WTC11 (cell line): ENCODE measurements at regions not wholly inside any gene's neighbourhood (a gene's known extent, or its start where the extent isn't known, plus 50 kb on each side); places are given as distances from the start of the nearest gene placed in this dataset.

Experiments used
- CREB1 ChIP-seq: sonication (generic); formaldehyde crosslinking; IDR thresholded peaks from 2 replicates; pipeline ENCODE4 v1.8.0; 2023; ENCODE audit warnings: mild to moderate bottlenecking, missing genetic modification reagents
- FOXP1 ChIP-seq: sonication (generic); formaldehyde crosslinking; IDR thresholded peaks from 2 replicates; pipeline ENCODE4 v1.8.0; 2022; ENCODE audit warnings: missing genetic modification reagents, mild to moderate bottlenecking, moderate library complexity, borderline replicate concordance
- NR3C1 ChIP-seq: sonication (generic); formaldehyde crosslinking; conservative IDR thresholded peaks from 2 replicates; pipeline ENCODE4 v1.8.1; 2023; ENCODE audit warnings: low read depth, mild to moderate bottlenecking, missing genetic modification reagents
- ZNF416 ChIP-seq: fragments of 250-450 bp; sonication (Bioruptor Pico); IDR thresholded peaks from 2 replicates; pipeline ENCODE4 v1.9.0; 2021; ENCODE audit warnings: mild to moderate bottlenecking, inconsistent platforms
- TF ChIP-seq, protein P1 (sequence below): fragments of 200-600 bp; IDR thresholded peaks from 2 replicates; pipeline ENCODE4 v1.8.0; 2022; ENCODE audit warnings: antibody characterized with exemption
- TF ChIP-seq, protein P2 (sequence below): sonication (generic); formaldehyde crosslinking; IDR thresholded peaks from 2 replicates; pipeline ENCODE4 v1.8.0; 2022; ENCODE audit warnings: mild to moderate bottlenecking, missing genetic modification reagents
- TF ChIP-seq, protein P3 (sequence below): sonication (generic); formaldehyde crosslinking; IDR thresholded peaks from 2 replicates; pipeline ENCODE4 v1.8.1; 2022; ENCODE audit warnings: low read depth, missing genetic modification reagents, borderline replicate concordance
- TF ChIP-seq, protein P4 (sequence below): sonication (generic); formaldehyde crosslinking; IDR thresholded peaks from 2 replicates; pipeline ENCODE4 v1.8.1; 2023; ENCODE audit warnings: mild to moderate bottlenecking, missing genetic modification reagents, moderate library complexity
- TF ChIP-seq, protein P5 (sequence below): sonication (generic); formaldehyde crosslinking; IDR thresholded peaks from 2 replicates; pipeline ENCODE4 v1.8.1; 2023; ENCODE audit warnings: mild to moderate bottlenecking, missing genetic modification reagents
- TF ChIP-seq, protein P6 (sequence below): sonication (generic); formaldehyde crosslinking; IDR thresholded peaks from 2 replicates; pipeline ENCODE4 v1.8.0; 2023; ENCODE audit warnings: missing genetic modification reagents
- TF ChIP-seq, protein P7 (sequence below): sonication (generic); formaldehyde crosslinking; conservative IDR thresholded peaks from 2 replicates; pipeline ENCODE4 v1.8.1; 2022; ENCODE audit warnings: mild to moderate bottlenecking, missing genetic modification reagents

DNA sequence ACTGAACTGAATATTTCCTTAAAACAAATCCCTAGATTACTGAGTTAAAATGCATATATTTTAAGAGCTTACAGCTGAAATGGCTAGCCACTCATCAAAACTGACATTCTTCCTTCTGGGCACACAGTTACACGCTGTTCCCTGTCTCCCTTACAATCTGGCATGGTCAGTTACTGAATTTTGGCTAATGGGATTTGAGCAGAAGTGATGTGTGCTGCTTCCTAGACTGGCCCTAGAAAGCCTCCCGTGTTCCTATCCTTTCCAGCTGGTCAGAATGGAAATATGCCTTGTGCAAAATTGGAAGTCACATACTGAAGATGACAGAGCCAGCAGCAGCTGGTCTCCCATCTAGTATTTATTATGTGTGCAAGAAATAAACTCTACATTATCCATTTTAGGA lies 128.7 kb upstream of the NAMPT start:
- TF ChIP-seq, protein P1, sequence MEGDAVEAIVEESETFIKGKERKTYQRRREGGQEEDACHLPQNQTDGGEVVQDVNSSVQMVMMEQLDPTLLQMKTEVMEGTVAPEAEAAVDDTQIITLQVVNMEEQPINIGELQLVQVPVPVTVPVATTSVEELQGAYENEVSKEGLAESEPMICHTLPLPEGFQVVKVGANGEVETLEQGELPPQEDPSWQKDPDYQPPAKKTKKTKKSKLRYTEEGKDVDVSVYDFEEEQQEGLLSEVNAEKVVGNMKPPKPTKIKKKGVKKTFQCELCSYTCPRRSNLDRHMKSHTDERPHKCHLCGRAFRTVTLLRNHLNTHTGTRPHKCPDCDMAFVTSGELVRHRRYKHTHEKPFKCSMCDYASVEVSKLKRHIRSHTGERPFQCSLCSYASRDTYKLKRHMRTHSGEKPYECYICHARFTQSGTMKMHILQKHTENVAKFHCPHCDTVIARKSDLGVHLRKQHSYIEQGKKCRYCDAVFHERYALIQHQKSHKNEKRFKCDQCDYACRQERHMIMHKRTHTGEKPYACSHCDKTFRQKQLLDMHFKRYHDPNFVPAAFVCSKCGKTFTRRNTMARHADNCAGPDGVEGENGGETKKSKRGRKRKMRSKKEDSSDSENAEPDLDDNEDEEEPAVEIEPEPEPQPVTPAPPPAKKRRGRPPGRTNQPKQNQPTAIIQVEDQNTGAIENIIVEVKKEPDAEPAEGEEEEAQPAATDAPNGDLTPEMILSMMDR: no peak
- TF ChIP-seq, protein P2, sequence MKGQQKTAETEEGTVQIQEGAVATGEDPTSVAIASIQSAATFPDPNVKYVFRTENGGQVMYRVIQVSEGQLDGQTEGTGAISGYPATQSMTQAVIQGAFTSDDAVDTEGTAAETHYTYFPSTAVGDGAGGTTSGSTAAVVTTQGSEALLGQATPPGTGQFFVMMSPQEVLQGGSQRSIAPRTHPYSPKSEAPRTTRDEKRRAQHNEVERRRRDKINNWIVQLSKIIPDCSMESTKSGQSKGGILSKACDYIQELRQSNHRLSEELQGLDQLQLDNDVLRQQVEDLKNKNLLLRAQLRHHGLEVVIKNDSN (CRISPR knock-in tag): no peak
- TF ChIP-seq ZNF416: no peak
- TF ChIP-seq, protein P3, sequence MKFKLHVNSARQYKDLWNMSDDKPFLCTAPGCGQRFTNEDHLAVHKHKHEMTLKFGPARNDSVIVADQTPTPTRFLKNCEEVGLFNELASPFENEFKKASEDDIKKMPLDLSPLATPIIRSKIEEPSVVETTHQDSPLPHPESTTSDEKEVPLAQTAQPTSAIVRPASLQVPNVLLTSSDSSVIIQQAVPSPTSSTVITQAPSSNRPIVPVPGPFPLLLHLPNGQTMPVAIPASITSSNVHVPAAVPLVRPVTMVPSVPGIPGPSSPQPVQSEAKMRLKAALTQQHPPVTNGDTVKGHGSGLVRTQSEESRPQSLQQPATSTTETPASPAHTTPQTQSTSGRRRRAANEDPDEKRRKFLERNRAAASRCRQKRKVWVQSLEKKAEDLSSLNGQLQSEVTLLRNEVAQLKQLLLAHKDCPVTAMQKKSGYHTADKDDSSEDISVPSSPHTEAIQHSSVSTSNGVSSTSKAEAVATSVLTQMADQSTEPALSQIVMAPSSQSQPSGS (CRISPR knock-in tag): no peak
- TF ChIP-seq, protein P4, sequence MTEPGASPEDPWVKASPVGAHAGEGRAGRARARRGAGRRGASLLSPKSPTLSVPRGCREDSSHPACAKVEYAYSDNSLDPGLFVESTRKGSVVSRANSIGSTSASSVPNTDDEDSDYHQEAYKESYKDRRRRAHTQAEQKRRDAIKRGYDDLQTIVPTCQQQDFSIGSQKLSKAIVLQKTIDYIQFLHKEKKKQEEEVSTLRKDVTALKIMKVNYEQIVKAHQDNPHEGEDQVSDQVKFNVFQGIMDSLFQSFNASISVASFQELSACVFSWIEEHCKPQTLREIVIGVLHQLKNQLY (CRISPR knock-in tag): no peak
- TF ChIP-seq, protein P5, sequence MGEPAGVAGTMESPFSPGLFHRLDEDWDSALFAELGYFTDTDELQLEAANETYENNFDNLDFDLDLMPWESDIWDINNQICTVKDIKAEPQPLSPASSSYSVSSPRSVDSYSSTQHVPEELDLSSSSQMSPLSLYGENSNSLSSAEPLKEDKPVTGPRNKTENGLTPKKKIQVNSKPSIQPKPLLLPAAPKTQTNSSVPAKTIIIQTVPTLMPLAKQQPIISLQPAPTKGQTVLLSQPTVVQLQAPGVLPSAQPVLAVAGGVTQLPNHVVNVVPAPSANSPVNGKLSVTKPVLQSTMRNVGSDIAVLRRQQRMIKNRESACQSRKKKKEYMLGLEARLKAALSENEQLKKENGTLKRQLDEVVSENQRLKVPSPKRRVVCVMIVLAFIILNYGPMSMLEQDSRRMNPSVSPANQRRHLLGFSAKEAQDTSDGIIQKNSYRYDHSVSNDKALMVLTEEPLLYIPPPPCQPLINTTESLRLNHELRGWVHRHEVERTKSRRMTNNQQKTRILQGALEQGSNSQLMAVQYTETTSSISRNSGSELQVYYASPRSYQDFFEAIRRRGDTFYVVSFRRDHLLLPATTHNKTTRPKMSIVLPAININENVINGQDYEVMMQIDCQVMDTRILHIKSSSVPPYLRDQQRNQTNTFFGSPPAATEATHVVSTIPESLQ: no peak
- no peak for TF ChIP-seq CREB1
- no peak for TF ChIP-seq FOXP1 (CRISPR knock-in tag)
- TF ChIP-seq NR3C1 (CRISPR knock-in tag): no peak
- TF ChIP-seq, protein P6, sequence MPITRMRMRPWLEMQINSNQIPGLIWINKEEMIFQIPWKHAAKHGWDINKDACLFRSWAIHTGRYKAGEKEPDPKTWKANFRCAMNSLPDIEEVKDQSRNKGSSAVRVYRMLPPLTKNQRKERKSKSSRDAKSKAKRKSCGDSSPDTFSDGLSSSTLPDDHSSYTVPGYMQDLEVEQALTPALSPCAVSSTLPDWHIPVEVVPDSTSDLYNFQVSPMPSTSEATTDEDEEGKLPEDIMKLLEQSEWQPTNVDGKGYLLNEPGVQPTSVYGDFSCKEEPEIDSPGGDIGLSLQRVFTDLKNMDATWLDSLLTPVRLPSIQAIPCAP (CRISPR knock-in tag): no peak
- TF ChIP-seq, protein P7, sequence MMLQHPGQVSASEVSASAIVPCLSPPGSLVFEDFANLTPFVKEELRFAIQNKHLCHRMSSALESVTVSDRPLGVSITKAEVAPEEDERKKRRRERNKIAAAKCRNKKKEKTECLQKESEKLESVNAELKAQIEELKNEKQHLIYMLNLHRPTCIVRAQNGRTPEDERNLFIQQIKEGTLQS: no peak
